Mammary epithelial cell (primary cell): ENCODE measurements at regions not wholly inside any gene's neighbourhood (a gene's known extent, or its start where the extent isn't known, plus 50 kb on each side); places are given as distances from the start of the nearest gene placed in this dataset.

Experiments used
- EZH2 ChIP-seq: IDR thresholded peaks from 2 replicates; pipeline ENCODE4 v1.6.1; 2012; ENCODE audit warnings: low read length, inconsistent platforms, borderline replicate concordance
- TF ChIP-seq, protein P1 (sequence below), 2 donors: IDR thresholded peaks in 1 of 2; conservative IDR thresholded peaks in 1 of 2; 2 replicates each; pipeline ENCODE4 v1.5.1; 2011 to 2012; ENCODE audit warnings: inconsistent platforms in 2 of 2, low read length in 2 of 2, mild to moderate bottlenecking in 2 of 2, control low read depth in 1 of 2, low read depth in 1 of 2; ENCODE audit not compliant: insufficient read depth in 1 of 2; ENCODE audit errors: extremely low read depth in 1 of 2

DNA sequence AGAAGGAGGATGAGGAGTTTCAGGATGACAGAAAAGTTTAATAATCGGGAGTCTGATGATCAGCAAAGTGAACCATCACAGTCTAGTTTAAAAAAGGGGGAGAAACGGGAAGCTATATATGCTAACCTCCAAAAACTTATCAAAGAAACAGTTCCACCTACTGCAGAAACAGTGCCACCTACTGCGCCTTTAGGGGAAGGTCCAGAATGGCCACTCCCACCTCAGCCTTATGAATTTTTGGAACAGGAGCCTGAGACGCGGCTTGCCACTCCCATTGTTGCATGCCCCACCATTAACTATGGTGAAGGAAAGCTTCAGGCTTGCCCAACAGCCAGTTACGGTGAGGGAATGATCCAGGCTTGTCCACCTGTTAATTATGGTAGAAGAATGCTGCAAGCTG lies 929.0 kb downstream of the SLITRK6 start:
- TF ChIP-seq, protein P1, sequence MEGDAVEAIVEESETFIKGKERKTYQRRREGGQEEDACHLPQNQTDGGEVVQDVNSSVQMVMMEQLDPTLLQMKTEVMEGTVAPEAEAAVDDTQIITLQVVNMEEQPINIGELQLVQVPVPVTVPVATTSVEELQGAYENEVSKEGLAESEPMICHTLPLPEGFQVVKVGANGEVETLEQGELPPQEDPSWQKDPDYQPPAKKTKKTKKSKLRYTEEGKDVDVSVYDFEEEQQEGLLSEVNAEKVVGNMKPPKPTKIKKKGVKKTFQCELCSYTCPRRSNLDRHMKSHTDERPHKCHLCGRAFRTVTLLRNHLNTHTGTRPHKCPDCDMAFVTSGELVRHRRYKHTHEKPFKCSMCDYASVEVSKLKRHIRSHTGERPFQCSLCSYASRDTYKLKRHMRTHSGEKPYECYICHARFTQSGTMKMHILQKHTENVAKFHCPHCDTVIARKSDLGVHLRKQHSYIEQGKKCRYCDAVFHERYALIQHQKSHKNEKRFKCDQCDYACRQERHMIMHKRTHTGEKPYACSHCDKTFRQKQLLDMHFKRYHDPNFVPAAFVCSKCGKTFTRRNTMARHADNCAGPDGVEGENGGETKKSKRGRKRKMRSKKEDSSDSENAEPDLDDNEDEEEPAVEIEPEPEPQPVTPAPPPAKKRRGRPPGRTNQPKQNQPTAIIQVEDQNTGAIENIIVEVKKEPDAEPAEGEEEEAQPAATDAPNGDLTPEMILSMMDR (conservative IDR thresholded peaks at IDR 0.05 in 1 of 2, IDR thresholded peaks at IDR 0.05 in 1 of 2; ENCODE audit: extremely low read depth in 1 of 2, insufficient read depth in 1 of 2, low read depth in 1 of 2, low read length in 2 of 2): no peak
- TF ChIP-seq EZH2: no peak
